ENCODE measurements at regions not wholly inside any gene's neighbourhood (a gene's known extent, or its start where the extent isn't known, plus 50 kb on each side); places are given as distances from the start of the nearest gene placed in this dataset.

DNA sequence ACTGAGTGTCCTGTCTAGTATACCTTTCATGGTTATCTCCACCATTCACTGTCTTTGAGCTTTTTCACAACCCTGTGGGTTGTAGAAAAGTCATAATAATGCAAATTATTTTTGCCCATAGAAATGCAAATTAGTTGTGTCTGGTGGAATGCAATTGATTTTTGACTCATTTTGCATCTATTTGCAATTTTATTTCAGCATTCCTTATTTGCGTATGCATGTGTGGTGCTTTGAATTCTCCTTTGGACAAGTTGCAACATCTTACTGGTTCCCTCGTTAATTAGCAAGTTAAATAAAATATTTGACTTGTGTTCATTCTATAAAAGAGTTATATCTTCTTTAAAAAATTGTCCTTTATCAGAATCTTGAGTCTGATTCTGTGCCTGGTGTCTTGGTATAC is 297.3 kb upstream of the CASK start:
- Histone ChIP-seq H3K27ac (no peak overlapping the region), H3K27me3 (no peaks in the 10 kb centered on the region), H3K36me3 (no peaks in the 10 kb centered on the region), H3K9me3 (no peaks in the 10 kb centered on the region), H3K4me1 (no peaks in the 10 kb centered on the region), H3K4me3 (no peak overlapping the region)
- WGBS, 2 donors: 96 to 99% methylated on average over 2 of the region's 2 CpGs
- TF ChIP-seq POLR2A (IDR thresholded peaks at IDR 0.05): no peak
- TF ChIP-seq POLR2AphosphoS5 (IDR thresholded peaks at IDR 0.05): no peak
- TF ChIP-seq EP300 (IDR thresholded peaks at IDR 0.05): no peak
- TF ChIP-seq, protein P1, sequence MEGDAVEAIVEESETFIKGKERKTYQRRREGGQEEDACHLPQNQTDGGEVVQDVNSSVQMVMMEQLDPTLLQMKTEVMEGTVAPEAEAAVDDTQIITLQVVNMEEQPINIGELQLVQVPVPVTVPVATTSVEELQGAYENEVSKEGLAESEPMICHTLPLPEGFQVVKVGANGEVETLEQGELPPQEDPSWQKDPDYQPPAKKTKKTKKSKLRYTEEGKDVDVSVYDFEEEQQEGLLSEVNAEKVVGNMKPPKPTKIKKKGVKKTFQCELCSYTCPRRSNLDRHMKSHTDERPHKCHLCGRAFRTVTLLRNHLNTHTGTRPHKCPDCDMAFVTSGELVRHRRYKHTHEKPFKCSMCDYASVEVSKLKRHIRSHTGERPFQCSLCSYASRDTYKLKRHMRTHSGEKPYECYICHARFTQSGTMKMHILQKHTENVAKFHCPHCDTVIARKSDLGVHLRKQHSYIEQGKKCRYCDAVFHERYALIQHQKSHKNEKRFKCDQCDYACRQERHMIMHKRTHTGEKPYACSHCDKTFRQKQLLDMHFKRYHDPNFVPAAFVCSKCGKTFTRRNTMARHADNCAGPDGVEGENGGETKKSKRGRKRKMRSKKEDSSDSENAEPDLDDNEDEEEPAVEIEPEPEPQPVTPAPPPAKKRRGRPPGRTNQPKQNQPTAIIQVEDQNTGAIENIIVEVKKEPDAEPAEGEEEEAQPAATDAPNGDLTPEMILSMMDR (IDR thresholded peaks at IDR 0.05): no peak
- no peak for DNase-seq
- intact Hi-C loops (cut with DNase I): no loop called here

DNA sequence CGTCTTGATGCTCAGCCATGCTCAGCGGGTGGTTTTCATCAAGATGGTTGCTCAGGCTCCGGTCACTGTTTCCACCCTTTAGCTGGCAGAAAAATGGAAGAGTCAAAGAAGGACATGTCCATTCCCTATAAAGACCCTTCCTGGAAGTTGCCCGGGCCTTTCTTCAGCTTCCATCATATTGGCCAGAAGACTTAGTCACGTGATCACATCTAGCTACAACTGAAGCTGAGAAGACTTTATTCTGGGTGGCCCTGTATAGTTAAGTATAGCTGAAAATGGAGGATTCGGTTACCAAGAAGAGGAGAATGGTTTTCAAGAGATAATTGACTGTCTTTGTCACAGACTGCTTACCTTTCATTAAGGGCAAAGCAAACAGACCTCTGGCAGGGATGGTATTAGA is 296.7 kb upstream of the CASK start:
- intact Hi-C loops (cut with DNase I): no loop called here
- DNase-seq: no peak
- Histone ChIP-seq H3K4me3 (no peak overlapping the region), H3K4me1 (no peaks in the 10 kb centered on the region), H3K27me3 (no peaks in the 10 kb centered on the region), H3K9me3 (no peaks in the 10 kb centered on the region), H3K36me3 (no peaks in the 10 kb centered on the region), H3K27ac (no peak overlapping the region)
- 89 to 95% methylated on average over 6 of the region's 6 CpGs for WGBS, 2 donors
- no peak for TF ChIP-seq EP300 (IDR thresholded peaks at IDR 0.05)
- TF ChIP-seq, protein P1 (IDR thresholded peaks at IDR 0.05): no peak
- no peak for TF ChIP-seq POLR2AphosphoS5 (IDR thresholded peaks at IDR 0.05)
- no peak for TF ChIP-seq POLR2A (IDR thresholded peaks at IDR 0.05)

DNA sequence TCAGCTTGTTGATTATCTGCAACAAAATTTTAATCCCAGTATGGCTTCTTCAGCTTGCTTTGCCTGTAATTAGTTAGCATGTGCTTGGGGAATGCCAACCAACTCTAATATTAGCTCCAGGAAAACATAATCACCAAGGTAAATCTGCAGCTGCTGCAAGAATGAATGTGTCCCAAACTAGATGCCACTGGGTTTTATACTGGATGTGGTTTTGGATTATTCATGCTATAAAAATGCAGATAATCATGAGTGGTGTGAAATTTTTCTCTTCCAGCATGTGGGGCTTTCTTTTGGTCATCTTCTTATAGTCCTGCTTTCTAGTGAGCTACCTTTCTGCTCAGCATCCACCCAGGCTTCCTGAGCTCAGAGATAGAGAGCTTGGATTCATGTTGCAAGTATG is 295.9 kb upstream of the CASK start:
- DNase-seq: no peak
- intact Hi-C loops (cut with DNase I): no loop called here
- no peak overlapping the region for H3K27ac ChIP-seq
- no peaks in the 10 kb centered on the region for H3K9me3 ChIP-seq
- H3K4me3 ChIP-seq: no peak overlapping the region
- no peaks in the 10 kb centered on the region for H3K4me1 ChIP-seq
- TF ChIP-seq, protein P1 (IDR thresholded peaks at IDR 0.05): no peak
- TF ChIP-seq POLR2AphosphoS5 (IDR thresholded peaks at IDR 0.05): no peak
- TF ChIP-seq EP300 (IDR thresholded peaks at IDR 0.05): no peak
- no peak for TF ChIP-seq POLR2A (IDR thresholded peaks at IDR 0.05)
- no peaks in the 10 kb centered on the region for H3K36me3 ChIP-seq
- H3K27me3 ChIP-seq: no peaks in the 10 kb centered on the region

DNA sequence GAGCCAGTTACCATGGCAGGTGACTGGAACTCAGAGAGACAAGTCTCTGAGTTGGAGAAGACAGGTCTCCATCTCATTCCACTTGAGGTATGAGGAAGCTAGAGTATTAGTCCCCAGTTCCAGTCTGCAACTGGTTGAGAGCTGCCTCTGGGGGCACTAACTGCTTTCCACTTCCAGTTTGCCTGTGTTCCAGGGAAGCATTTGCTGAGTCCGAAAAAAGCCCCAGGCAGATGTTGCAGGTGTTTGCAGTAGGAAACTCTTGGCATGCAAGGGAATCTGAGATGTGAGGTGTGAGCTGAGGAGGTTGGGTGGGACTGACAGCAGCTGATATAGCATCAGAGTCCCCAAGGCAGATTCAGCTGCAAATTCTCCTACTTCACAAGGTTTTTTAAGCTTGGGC is 272.2 kb upstream of the CASK start:
- TF ChIP-seq, protein P1 (IDR thresholded peaks at IDR 0.05): no peak
- TF ChIP-seq POLR2AphosphoS5 (IDR thresholded peaks at IDR 0.05): no peak
- TF ChIP-seq EP300 (IDR thresholded peaks at IDR 0.05): no peak
- TF ChIP-seq POLR2A (IDR thresholded peaks at IDR 0.05): no peak
- no peak for DNase-seq
- H3K27ac ChIP-seq: no peak overlapping the region
- no peaks in the 10 kb centered on the region for H3K27me3 ChIP-seq
- no peaks in the 10 kb centered on the region for H3K9me3 ChIP-seq
- 79 to 84% methylated on average over 1 of the region's 1 CpG for WGBS, 2 donors
- no peaks in the 10 kb centered on the region for H3K4me1 ChIP-seq
- H3K4me3 ChIP-seq: no peak overlapping the region
- no peaks in the 10 kb centered on the region for H3K36me3 ChIP-seq
- intact Hi-C loops (cut with DNase I): no loop called here

DNA sequence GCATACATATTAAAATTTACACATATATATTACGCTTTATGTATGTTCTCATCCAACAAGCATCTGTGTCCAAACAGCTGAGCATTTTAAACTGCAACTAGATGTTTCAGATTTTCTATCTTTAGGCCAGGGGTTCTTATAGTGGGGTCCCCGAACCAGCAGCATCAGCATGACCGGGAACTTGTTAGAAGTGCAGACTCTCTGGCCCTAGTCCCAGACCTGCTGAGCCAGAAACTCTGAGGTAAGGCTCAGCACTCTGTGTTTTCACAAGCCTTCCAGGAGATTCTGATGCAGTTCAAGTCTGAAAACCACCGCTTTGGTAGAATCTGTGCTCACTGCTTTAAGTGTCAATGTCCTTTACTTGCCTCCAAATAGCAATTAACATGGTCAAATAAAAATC is 266.2 kb upstream of the CASK start:
- H3K4me3 ChIP-seq: no peak overlapping the region
- 87 to 90% methylated on average over 4 of the region's 4 CpGs for WGBS, 2 donors
- H3K27ac ChIP-seq: no peak overlapping the region
- intact Hi-C loops (cut with DNase I): no loop called here
- H3K4me1 ChIP-seq: no peaks in the 10 kb centered on the region
- TF ChIP-seq EP300 (IDR thresholded peaks at IDR 0.05): no peak
- TF ChIP-seq, protein P1 (IDR thresholded peaks at IDR 0.05): no peak
- no peak for TF ChIP-seq POLR2A (IDR thresholded peaks at IDR 0.05)
- no peak for TF ChIP-seq POLR2AphosphoS5 (IDR thresholded peaks at IDR 0.05)
- H3K36me3 ChIP-seq: no peaks in the 10 kb centered on the region
- H3K27me3 ChIP-seq: no peaks in the 10 kb centered on the region
- H3K9me3 ChIP-seq: no peaks in the 10 kb centered on the region
- no peak for DNase-seq

Measured in sigmoid colon (tissue), 6 donors.